A549 (cell line): ENCODE measurements at regions not wholly inside any gene's neighbourhood (a gene's known extent, or its start where the extent isn't known, plus 50 kb on each side); places are given as distances from the start of the nearest gene placed in this dataset.

Source experiments
- ATAC-seq, 2 experiments: fragments of 200-7000 bp in 1 of 2; fragments of >200 bp in 1 of 2; cut with Nextera tagmentation in 1 of 2; cut with Tn5 transposase in 1 of 2; 3 replicates each; pipeline versions ENCODE4 v1.8.0 to v1.9.1; 2018 to 2020; ENCODE audit warnings: mild to moderate bottlenecking in 1 of 2, moderate library complexity in 1 of 2
- CTCF ChIA-PET: fragments of 300-600 bp; sonication (Branson Sonifier 250); formaldehyde crosslinking; extraction: SDS; loops from one replicate; lab custom pipeline; 2021; ENCODE audit warnings: antibody characterized with exemption, inconsistent platforms; lab: Yijun Ruan, JAX
- POLR2A ChIA-PET: fragments of 350-600 bp; formaldehyde crosslinking; extraction: SDS; loops from one replicate; lab custom pipeline; 2021; ENCODE audit warnings: antibody characterized with exemption, inconsistent platforms; lab: Yijun Ruan, JAX
- DNase-seq, 2 experiments: peaks; one replicate each; pipeline versions ENCODE4 v3.0.0 to v3.0.0-alpha.2; 2011 to 2016; ENCODE audit warnings: low read depth in 1 of 2, low spot score in 1 of 2
- FAIRE-seq: peaks from 2 replicates; lab custom pipeline; 2011; peaks lifted over from hg19 to GRCh38; lab: Jason Lieb, UNC
- H3K27ac ChIP-seq, 2 experiments: fragments of >200 bp; sonication (Bioruptor Twin); formaldehyde crosslinking; 3 replicates each; pipeline ENCODE4 v1.5.1; 2016 to 2017
- H3K4me1 ChIP-seq: fragments of >200 bp; sonication (Bioruptor Twin); formaldehyde crosslinking; 3 replicates; pipeline ENCODE4 v1.6.1; 2016
- H3K4me2 ChIP-seq: fragments of >200 bp; sonication (Bioruptor Twin); formaldehyde crosslinking; 3 replicates; pipeline ENCODE4 v1.6.1; 2016
- H3K4me3 ChIP-seq: fragments of >200 bp; sonication (Bioruptor Twin); formaldehyde crosslinking; 3 replicates; pipeline ENCODE4 v1.5.1; 2016
- H3K9me3 ChIP-seq: fragments of >200 bp; sonication (Bioruptor Twin); formaldehyde crosslinking; 3 replicates; pipeline ENCODE4 v1.6.1; 2016
- EP300 ChIP-seq, 2 experiments: fragments of >200 bp; sonication (Bioruptor Twin); formaldehyde crosslinking; IDR thresholded peaks; 2 replicates in 1 of 2; 3 replicates in 1 of 2; pipeline ENCODE4 v1.6.1; 2016 to 2017
- FOXS1 ChIP-seq: fragments of 250-450 bp; sonication (Bioruptor Pico); IDR thresholded peaks from 2 replicates; pipeline ENCODE4 v1.5.0; 2020; ENCODE audit warnings: mild to moderate bottlenecking, moderate library complexity
- GATA3 ChIP-seq: IDR thresholded peaks from 2 replicates; pipeline ENCODE4 v1.6.1; 2012; ENCODE audit warnings: borderline replicate concordance
- HDAC2 ChIP-seq: fragments of 200-600 bp; sonication (generic); IDR thresholded peaks from 2 replicates; pipeline ENCODE4 v1.6.1; 2016
- HEYL ChIP-seq: fragments of 250-450 bp; sonication (Bioruptor Pico); IDR thresholded peaks from 2 replicates; pipeline ENCODE4 v1.8.0; 2021; ENCODE audit warnings: mild to moderate bottlenecking, moderate library complexity
- HOXB13 ChIP-seq: fragments of 250-450 bp; sonication (Bioruptor Pico); IDR thresholded peaks from 2 replicates; pipeline ENCODE4 v1.5.0; 2020; ENCODE audit warnings: low read depth, mild to moderate bottlenecking, moderate library complexity
- HOXB5 ChIP-seq: fragments of 250-450 bp; sonication (Bioruptor Pico); IDR thresholded peaks from 2 replicates; pipeline ENCODE4 v1.5.0; 2020; ENCODE audit warnings: mild to moderate bottlenecking, moderate library complexity
- JUNB ChIP-seq: fragments of >200 bp; sonication (Bioruptor Twin); formaldehyde crosslinking; IDR thresholded peaks from 2 replicates; pipeline ENCODE4 v1.6.1; 2016
- KDM1A ChIP-seq: fragments of 200-600 bp; sonication (generic); IDR thresholded peaks from 2 replicates; pipeline ENCODE4 v1.6.1; 2016; ENCODE audit warnings: low read depth, mild to moderate bottlenecking
- NPAS2 ChIP-seq: fragments of 250-450 bp; sonication (Bioruptor Pico); IDR thresholded peaks from 2 replicates; pipeline ENCODE4 v1.8.0; 2022; ENCODE audit warnings: mild to moderate bottlenecking, moderate library complexity, borderline replicate concordance
- RARB ChIP-seq: fragments of 250-450 bp; sonication (Bioruptor Pico); IDR thresholded peaks from 2 replicates; pipeline ENCODE4 v1.8.0; 2021; ENCODE audit warnings: mild to moderate bottlenecking, moderate library complexity
- RNF2 ChIP-seq: fragments of 200-600 bp; sonication (generic); IDR thresholded peaks from 2 replicates; pipeline ENCODE4 v1.6.1; 2016; ENCODE audit warnings: low read depth, mild to moderate bottlenecking, antibody characterized with exemption, moderate library complexity, borderline replicate concordance
- SMC3 ChIP-seq: fragments of >200 bp; sonication (Bioruptor Twin); formaldehyde crosslinking; IDR thresholded peaks from 3 replicates; pipeline ENCODE4 v1.6.1; 2018; ENCODE audit warnings: inconsistent platforms
- SREBF2 ChIP-seq: fragments of 450-650 bp; IDR thresholded peaks from 2 replicates; pipeline ENCODE4 v1.6.1; 2014; ENCODE audit warnings: mild to moderate bottlenecking, moderate library complexity
- TP53 ChIP-seq: fragments of 250-450 bp; sonication (Bioruptor Pico); IDR thresholded peaks from 2 replicates; pipeline ENCODE4 v1.5.0; 2021; ENCODE audit warnings: mild to moderate bottlenecking, moderate library complexity
- ZFP36 ChIP-seq: fragments of 450-650 bp; IDR thresholded peaks from 2 replicates; pipeline ENCODE4 v1.6.1; 2014; ENCODE audit warnings: borderline replicate concordance; ENCODE audit not compliant: partially characterized antibody
- ZSCAN20 ChIP-seq: fragments of 250-450 bp; sonication (Bioruptor Pico); IDR thresholded peaks from 2 replicates; pipeline ENCODE4 v1.8.0; 2022; ENCODE audit warnings: mild to moderate bottlenecking, moderate library complexity
- WGBS: methylation state at CpG from one replicate; pipeline ENCODE4 v1.1.6; 2017; ENCODE audit errors: missing lambda C conversion rate; 5-methylcytosine and 5-hydroxymethylcytosine counted together
- TF ChIP-seq, protein P1 (sequence below): IDR thresholded peaks from 2 replicates; pipeline ENCODE4 v1.6.1; 2012
- TF ChIP-seq, protein P2 (sequence below): fragments of 250-450 bp; sonication (Bioruptor Pico); IDR thresholded peaks from 2 replicates; pipeline ENCODE4 v1.5.0; 2020; ENCODE audit warnings: low read depth, mild to moderate bottlenecking, moderate library complexity
- TF ChIP-seq, protein P3 (sequence below): fragments of >200 bp; sonication (Bioruptor Twin); formaldehyde crosslinking; IDR thresholded peaks from 3 replicates; pipeline ENCODE4 v1.5.1; 2016
- TF ChIP-seq, protein P4 (sequence below): IDR thresholded peaks from 2 replicates; pipeline ENCODE4 v1.6.1; 2012
- TF ChIP-seq, protein P5 (sequence below): fragments of 200-600 bp; sonication (generic); IDR thresholded peaks from 2 replicates; pipeline ENCODE4 v1.6.1; 2016; ENCODE audit warnings: antibody characterized with exemption, mild to moderate bottlenecking, moderate library complexity
- TF ChIP-seq, protein P6 (sequence below): fragments of 150-350 bp; IDR thresholded peaks from 2 replicates; pipeline ENCODE4 v1.6.1; 2014; ENCODE audit warnings: low read depth, mild to moderate bottlenecking, low read length

DNA sequence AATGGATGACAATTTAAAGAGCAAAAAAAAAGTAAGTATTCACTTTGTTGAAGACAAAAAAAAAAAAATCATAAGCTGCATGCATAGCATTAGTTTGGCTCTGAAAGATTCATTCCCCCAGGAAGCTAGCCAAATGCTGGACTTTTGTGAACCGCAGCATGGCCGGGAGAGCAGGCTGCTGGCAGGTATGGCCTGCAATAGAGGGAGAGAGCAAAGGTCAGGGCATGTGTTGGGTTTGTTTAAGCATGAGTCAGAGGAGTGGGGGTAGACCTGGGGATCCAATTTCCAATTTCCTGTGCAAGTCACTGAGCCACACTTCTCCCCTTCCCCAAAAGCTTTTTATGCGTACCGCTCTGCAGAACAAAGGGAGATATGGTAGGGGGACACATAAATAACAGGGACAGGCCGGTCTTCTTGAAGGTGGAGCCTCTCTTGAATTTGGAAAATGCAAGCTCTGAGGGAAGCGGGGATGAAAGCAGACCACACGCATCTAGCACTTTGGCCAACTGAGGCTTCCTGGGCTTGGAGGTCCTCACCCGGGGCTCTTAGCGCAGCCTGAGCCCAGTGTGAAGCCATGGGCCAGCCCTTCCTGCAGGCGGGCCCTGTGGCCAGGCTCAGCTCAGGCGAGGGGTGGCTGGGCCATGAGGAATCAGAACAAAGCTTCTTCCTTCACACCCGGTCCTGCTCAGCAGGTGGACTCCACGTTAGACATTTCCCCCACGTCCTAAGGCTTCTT lies 171.1 kb downstream of the TOMM20 start (continued):
- TF ChIP-seq, protein P1, sequence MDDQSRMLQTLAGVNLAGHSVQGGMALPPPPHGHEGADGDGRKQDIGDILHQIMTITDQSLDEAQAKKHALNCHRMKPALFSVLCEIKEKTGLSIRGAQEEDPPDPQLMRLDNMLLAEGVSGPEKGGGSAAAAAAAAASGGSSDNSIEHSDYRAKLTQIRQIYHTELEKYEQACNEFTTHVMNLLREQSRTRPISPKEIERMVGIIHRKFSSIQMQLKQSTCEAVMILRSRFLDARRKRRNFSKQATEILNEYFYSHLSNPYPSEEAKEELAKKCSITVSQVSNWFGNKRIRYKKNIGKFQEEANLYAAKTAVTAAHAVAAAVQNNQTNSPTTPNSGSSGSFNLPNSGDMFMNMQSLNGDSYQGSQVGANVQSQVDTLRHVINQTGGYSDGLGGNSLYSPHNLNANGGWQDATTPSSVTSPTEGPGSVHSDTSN = peak; percentile 52
- TF ChIP-seq GATA3 (peak; percentile 94), ZFP36 (no peak), RARB (peak; percentile 20; the same call in 1 of the 2 replicates)
- TF ChIP-seq, protein P2, sequence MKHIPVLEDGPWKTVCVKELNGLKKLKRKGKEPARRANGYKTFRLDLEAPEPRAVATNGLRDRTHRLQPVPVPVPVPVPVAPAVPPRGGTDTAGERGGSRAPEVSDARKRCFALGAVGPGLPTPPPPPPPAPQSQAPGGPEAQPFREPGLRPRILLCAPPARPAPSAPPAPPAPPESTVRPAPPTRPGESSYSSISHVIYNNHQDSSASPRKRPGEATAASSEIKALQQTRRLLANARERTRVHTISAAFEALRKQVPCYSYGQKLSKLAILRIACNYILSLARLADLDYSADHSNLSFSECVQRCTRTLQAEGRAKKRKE (CRISPR knock-in tag) = peak; percentile 63; the same call in 1 of the 2 replicates

DNA sequence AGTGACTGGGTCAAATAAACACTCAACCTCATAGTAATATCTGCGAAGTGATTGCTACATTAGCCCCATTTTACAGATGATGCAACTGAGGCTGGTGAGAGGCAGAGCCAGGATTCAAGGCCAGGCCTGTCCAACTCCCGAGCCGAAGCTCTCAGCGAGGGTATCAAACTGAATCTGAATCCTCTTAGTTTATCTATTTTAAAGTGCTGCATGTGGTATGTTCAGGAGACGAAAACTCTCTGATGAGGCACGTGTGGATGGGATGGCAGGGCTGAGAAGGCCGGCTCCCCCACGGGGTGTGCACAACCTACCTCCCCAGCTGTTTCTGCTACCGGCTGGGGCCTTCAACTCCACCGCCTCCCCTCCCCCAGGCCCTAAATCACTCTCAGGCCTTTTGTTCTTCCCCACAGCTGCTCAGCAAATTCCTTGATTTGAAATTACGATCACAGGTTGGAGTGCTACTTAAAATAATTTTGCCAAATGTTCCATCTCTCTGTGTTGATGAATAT lies 171.8 kb downstream of the TOMM20 start:
- POLR2A ChIA-PET = interaction anchor here (0.7 to 4.4 kb wide), 8 partner anchors 18 to 350 kb away, joined by 3 to 56 read pairs (median 6); partner anchors contain the start of gene IRF2BP2
- H3K4me2 ChIP-seq = peak overlapping the region; percentile 70
- H3K27ac ChIP-seq = peak overlapping the region; percentile 93 to 96
- ATAC-seq (peak; percentile 1 to 8; a peak in 1 of 6 replicates), FAIRE-seq (no peak)
- CTCF ChIA-PET = interaction anchor here (0.6 to 5.2 kb wide), 9 partner anchors 10 to 1625 kb away, joined by 3 to 28 read pairs (median 4); no protein-coding TSS in a partner anchor
- peaks cover 73% of the 10 kb centered on the region for H3K4me1 ChIP-seq
- H3K4me3 ChIP-seq = no peak overlapping the region
- no peaks in the 10 kb centered on the region for H3K9me3 ChIP-seq
- 35% methylated on average over 11 of the region's 11 CpGs for WGBS
- TF ChIP-seq, protein P3, sequence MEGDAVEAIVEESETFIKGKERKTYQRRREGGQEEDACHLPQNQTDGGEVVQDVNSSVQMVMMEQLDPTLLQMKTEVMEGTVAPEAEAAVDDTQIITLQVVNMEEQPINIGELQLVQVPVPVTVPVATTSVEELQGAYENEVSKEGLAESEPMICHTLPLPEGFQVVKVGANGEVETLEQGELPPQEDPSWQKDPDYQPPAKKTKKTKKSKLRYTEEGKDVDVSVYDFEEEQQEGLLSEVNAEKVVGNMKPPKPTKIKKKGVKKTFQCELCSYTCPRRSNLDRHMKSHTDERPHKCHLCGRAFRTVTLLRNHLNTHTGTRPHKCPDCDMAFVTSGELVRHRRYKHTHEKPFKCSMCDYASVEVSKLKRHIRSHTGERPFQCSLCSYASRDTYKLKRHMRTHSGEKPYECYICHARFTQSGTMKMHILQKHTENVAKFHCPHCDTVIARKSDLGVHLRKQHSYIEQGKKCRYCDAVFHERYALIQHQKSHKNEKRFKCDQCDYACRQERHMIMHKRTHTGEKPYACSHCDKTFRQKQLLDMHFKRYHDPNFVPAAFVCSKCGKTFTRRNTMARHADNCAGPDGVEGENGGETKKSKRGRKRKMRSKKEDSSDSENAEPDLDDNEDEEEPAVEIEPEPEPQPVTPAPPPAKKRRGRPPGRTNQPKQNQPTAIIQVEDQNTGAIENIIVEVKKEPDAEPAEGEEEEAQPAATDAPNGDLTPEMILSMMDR = no peak
- TF ChIP-seq FOXS1 (CRISPR knock-in tag) (no peak), KDM1A (peak; percentile 94), ZSCAN20 (CRISPR knock-in tag) (peak; percentile 2; the same call in 1 of the 2 replicates), HEYL (CRISPR knock-in tag) (no peak), SREBF2 (no peak), RNF2 (no peak), SMC3 (no peak), JUNB (no peak), EP300 (IDR thresholded peaks at IDR 0.05) (no peak), HDAC2 (peak; percentile 78), TP53 (CRISPR knock-in tag) (0 out of 2 replicates have a peak, but pooled peaks have one; percentile 65), NPAS2 (CRISPR knock-in tag) (no peak), HOXB13 (CRISPR knock-in tag) (peak; percentile 32; the same call in 1 of the 2 replicates), HOXB5 (CRISPR knock-in tag) (0 out of 2 replicates have a peak, but pooled peaks have one; percentile 8)
- TF ChIP-seq, protein P2 (CRISPR knock-in tag) = 0 out of 2 replicates have a peak, but pooled peaks have one; percentile 22
- TF ChIP-seq, protein P4, sequence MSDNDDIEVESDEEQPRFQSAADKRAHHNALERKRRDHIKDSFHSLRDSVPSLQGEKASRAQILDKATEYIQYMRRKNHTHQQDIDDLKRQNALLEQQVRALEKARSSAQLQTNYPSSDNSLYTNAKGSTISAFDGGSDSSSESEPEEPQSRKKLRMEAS = no peak; the same call in 1 of the 2 replicates
- TF ChIP-seq, protein P5, sequence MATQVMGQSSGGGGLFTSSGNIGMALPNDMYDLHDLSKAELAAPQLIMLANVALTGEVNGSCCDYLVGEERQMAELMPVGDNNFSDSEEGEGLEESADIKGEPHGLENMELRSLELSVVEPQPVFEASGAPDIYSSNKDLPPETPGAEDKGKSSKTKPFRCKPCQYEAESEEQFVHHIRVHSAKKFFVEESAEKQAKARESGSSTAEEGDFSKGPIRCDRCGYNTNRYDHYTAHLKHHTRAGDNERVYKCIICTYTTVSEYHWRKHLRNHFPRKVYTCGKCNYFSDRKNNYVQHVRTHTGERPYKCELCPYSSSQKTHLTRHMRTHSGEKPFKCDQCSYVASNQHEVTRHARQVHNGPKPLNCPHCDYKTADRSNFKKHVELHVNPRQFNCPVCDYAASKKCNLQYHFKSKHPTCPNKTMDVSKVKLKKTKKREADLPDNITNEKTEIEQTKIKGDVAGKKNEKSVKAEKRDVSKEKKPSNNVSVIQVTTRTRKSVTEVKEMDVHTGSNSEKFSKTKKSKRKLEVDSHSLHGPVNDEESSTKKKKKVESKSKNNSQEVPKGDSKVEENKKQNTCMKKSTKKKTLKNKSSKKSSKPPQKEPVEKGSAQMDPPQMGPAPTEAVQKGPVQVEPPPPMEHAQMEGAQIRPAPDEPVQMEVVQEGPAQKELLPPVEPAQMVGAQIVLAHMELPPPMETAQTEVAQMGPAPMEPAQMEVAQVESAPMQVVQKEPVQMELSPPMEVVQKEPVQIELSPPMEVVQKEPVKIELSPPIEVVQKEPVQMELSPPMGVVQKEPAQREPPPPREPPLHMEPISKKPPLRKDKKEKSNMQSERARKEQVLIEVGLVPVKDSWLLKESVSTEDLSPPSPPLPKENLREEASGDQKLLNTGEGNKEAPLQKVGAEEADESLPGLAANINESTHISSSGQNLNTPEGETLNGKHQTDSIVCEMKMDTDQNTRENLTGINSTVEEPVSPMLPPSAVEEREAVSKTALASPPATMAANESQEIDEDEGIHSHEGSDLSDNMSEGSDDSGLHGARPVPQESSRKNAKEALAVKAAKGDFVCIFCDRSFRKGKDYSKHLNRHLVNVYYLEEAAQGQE = no peak
- TF ChIP-seq, protein P6, sequence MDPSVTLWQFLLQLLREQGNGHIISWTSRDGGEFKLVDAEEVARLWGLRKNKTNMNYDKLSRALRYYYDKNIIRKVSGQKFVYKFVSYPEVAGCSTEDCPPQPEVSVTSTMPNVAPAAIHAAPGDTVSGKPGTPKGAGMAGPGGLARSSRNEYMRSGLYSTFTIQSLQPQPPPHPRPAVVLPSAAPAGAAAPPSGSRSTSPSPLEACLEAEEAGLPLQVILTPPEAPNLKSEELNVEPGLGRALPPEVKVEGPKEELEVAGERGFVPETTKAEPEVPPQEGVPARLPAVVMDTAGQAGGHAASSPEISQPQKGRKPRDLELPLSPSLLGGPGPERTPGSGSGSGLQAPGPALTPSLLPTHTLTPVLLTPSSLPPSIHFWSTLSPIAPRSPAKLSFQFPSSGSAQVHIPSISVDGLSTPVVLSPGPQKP = 0 out of 2 replicates have a peak, but pooled peaks have one; percentile 14
- TF ChIP-seq, all 56 proteins: peak for 8
- DNase-seq = peak in 1 of 2 experiments; percentile 77
